ENCODE measurements at regions not wholly inside any gene's neighbourhood (a gene's known extent, or its start where the extent isn't known, plus 50 kb on each side); places are given as distances from the start of the nearest gene placed in this dataset.

- WGBS, 2 experiments (ENCODE audit: low coverage in 1 of 2, low lambda C conversion rate in 2 of 2, missing lambda C conversion rate in 2 of 2) = 21 to 22% methylated on average over 4 of the region's 4 CpGs
- Histone ChIP-seq H3K9me3 (ENCODE audit: low read depth) (no peaks in the 10 kb centered on the region), H3K27ac (no peak overlapping the region), H3K27me3 (replicated peaks; ENCODE audit: insufficient read depth) (no peaks in the 10 kb centered on the region), H4K20me1 (ENCODE audit: insufficient read depth) (no peaks in the 10 kb centered on the region), H3K9ac (no peak overlapping the region), H2AFZ (no peak overlapping the region), H3K36me3 (ENCODE audit: low read depth) (no peaks in the 10 kb centered on the region), H3K9me2 (ENCODE audit: insufficient read depth) (no peaks in the 10 kb centered on the region), H3K79me2 (ENCODE audit: insufficient read depth) (no peaks in the 10 kb centered on the region), H3K4me2 (ENCODE audit: unreplicated experiment) (no peak overlapping the region), H3K4me3 (no peak overlapping the region), H3F3A (ENCODE audit: insufficient read depth) (no peaks in the 10 kb centered on the region), H3K4me1 (ENCODE audit: insufficient read depth) (no peaks in the 10 kb centered on the region)
- in situ Hi-C loops (cut with MboI) = no loop called here
- TF ChIP-seq EZH2 (IDR thresholded peaks at IDR 0.05; ENCODE audit: insufficient read depth, poor library complexity, severe bottlenecking) (no peak), EZH2phosphoT487 (IDR thresholded peaks at IDR 0.05; ENCODE audit: insufficient read depth, low read depth) (no peak)
- DNase-seq = no peak
These were observed 935.8 kb upstream of the RAG2 start for GRCh38 chr11:37533830-37534229.

- Histone ChIP-seq H3K27me3 (replicated peaks; ENCODE audit: insufficient read depth) (no peaks in the 10 kb centered on the region), H3K27ac (no peak overlapping the region), H3K4me3 (no peak overlapping the region), H3K4me2 (ENCODE audit: unreplicated experiment) (no peak overlapping the region), H3K9me3 (ENCODE audit: low read depth) (no peaks in the 10 kb centered on the region), H2AFZ (no peak overlapping the region), H3K36me3 (ENCODE audit: low read depth) (no peaks in the 10 kb centered on the region), H3K9ac (no peak overlapping the region), H3K9me2 (ENCODE audit: insufficient read depth) (no peaks in the 10 kb centered on the region), H3K79me2 (ENCODE audit: insufficient read depth) (no peaks in the 10 kb centered on the region), H3F3A (ENCODE audit: insufficient read depth) (no peaks in the 10 kb centered on the region), H3K4me1 (ENCODE audit: insufficient read depth) (no peaks in the 10 kb centered on the region), H4K20me1 (ENCODE audit: insufficient read depth) (no peaks in the 10 kb centered on the region)
- WGBS, 2 experiments (ENCODE audit: low coverage in 1 of 2, low lambda C conversion rate in 2 of 2, missing lambda C conversion rate in 2 of 2) = 32 to 35% methylated on average over 2 of the region's 2 CpGs
- DNase-seq = no peak
- in situ Hi-C loops (cut with MboI) = no loop called here
- TF ChIP-seq EZH2 (IDR thresholded peaks at IDR 0.05; ENCODE audit: insufficient read depth, poor library complexity, severe bottlenecking) (no peak), EZH2phosphoT487 (IDR thresholded peaks at IDR 0.05; ENCODE audit: insufficient read depth, low read depth) (no peak)
These were observed 935.1 kb upstream of the RAG2 start for GRCh38 chr11:37533087-37533486.

DNA sequence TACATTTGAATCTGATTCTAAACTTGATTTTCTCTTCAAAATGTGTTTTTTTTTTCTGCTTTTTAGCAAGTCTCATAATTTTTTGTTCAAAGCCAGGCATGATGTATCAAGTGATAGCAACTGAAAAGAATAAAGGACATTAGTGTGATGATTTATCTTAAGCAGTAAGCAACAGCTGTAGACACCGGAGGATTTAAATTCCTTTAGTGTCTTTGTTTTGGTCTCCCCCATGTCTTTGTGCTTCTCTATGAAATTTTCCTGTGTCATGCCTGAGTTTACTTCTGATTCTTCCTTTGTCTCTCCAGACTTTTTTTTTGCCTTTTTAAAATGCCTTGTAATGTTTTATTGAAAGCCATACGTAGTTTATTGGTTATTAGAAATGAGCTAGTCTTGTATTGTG is 934.2 kb upstream of the RAG2 start:
- Histone ChIP-seq H2AFZ (no peak overlapping the region), H3K9me2 (ENCODE audit: insufficient read depth) (no peaks in the 10 kb centered on the region), H3K9ac (no peak overlapping the region), H4K20me1 (ENCODE audit: insufficient read depth) (no peaks in the 10 kb centered on the region), H3K4me1 (ENCODE audit: insufficient read depth) (no peaks in the 10 kb centered on the region), H3K9me3 (ENCODE audit: low read depth) (no peaks in the 10 kb centered on the region), H3K4me2 (ENCODE audit: unreplicated experiment) (no peak overlapping the region), H3K27me3 (replicated peaks; ENCODE audit: insufficient read depth) (no peaks in the 10 kb centered on the region), H3K27ac (no peak overlapping the region), H3F3A (ENCODE audit: insufficient read depth) (no peaks in the 10 kb centered on the region), H3K4me3 (no peak overlapping the region), H3K79me2 (ENCODE audit: insufficient read depth) (no peaks in the 10 kb centered on the region), H3K36me3 (ENCODE audit: low read depth) (no peaks in the 10 kb centered on the region)
- in situ Hi-C loops (cut with MboI) = no loop called here
- no peak for DNase-seq
- no peak for TF ChIP-seq EZH2 (IDR thresholded peaks at IDR 0.05; ENCODE audit: insufficient read depth, poor library complexity, severe bottlenecking)
- TF ChIP-seq EZH2phosphoT487 (IDR thresholded peaks at IDR 0.05; ENCODE audit: insufficient read depth, low read depth) = no peak
- 0 to 1% methylated on average over 2 of the region's 2 CpGs for WGBS, 2 experiments (ENCODE audit: low coverage in 1 of 2, low lambda C conversion rate in 2 of 2, missing lambda C conversion rate in 2 of 2)

- no peak overlapping the region for H2AFZ ChIP-seq
- DNase-seq = no peak
- no peak overlapping the region for H3K4me3 ChIP-seq
- WGBS, 2 experiments (ENCODE audit: low coverage in 1 of 2, low lambda C conversion rate in 2 of 2, missing lambda C conversion rate in 2 of 2) = 13% methylated on average over 1 of the region's 1 CpG
- no peaks in the 10 kb centered on the region for H3K36me3 ChIP-seq (ENCODE audit: low read depth)
- H3K4me1 ChIP-seq (ENCODE audit: insufficient read depth) = no peaks in the 10 kb centered on the region
- no peaks in the 10 kb centered on the region for H3K79me2 ChIP-seq (ENCODE audit: insufficient read depth)
- H3K9me3 ChIP-seq (ENCODE audit: low read depth) = no peaks in the 10 kb centered on the region
- H3K27me3 ChIP-seq (replicated peaks; ENCODE audit: insufficient read depth) = no peaks in the 10 kb centered on the region
- in situ Hi-C loops (cut with MboI) = no loop called here
- H3K9ac ChIP-seq = no peak overlapping the region
- H3K4me2 ChIP-seq (ENCODE audit: unreplicated experiment) = no peak overlapping the region
- no peaks in the 10 kb centered on the region for H4K20me1 ChIP-seq (ENCODE audit: insufficient read depth)
- no peak overlapping the region for H3K27ac ChIP-seq
- TF ChIP-seq EZH2phosphoT487 (IDR thresholded peaks at IDR 0.05; ENCODE audit: insufficient read depth, low read depth) (no peak), EZH2 (IDR thresholded peaks at IDR 0.05; ENCODE audit: insufficient read depth, poor library complexity, severe bottlenecking) (no peak)
- no peaks in the 10 kb centered on the region for H3F3A ChIP-seq (ENCODE audit: insufficient read depth)
- H3K9me2 ChIP-seq (ENCODE audit: insufficient read depth) = no peaks in the 10 kb centered on the region
These were observed 929.5 kb upstream of the RAG2 start for GRCh38 chr11:37527545-37527944.

DNA sequence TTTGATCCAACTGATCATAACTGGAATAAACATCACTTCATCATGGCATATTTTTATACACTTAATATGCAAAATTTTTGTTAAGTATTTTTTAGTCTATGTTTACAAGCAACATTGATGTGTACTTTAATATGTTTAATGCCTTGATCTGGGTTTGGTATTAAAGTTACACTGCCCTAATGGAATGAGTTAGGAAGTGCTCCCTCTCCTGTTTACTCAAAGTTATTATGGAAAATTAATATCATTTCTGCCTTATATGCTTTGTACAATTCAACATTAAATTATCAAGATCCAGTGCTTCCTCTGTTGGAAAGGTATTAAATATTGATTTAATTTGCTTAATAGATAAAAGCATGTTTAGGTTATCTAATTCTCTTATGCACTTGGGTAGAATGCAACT is 927.3 kb upstream of the RAG2 start:
- Histone ChIP-seq H3K36me3 (ENCODE audit: low read depth) (no peaks in the 10 kb centered on the region), H3K4me2 (ENCODE audit: unreplicated experiment) (no peak overlapping the region), H3K9me2 (ENCODE audit: insufficient read depth) (no peaks in the 10 kb centered on the region), H3F3A (ENCODE audit: insufficient read depth) (no peaks in the 10 kb centered on the region), H3K4me1 (ENCODE audit: insufficient read depth) (no peaks in the 10 kb centered on the region), H3K27ac (no peak overlapping the region), H3K27me3 (replicated peaks; ENCODE audit: insufficient read depth) (no peaks in the 10 kb centered on the region), H3K9ac (no peak overlapping the region), H3K79me2 (ENCODE audit: insufficient read depth) (no peaks in the 10 kb centered on the region), H3K9me3 (ENCODE audit: low read depth) (no peaks in the 10 kb centered on the region), H2AFZ (no peak overlapping the region), H3K4me3 (no peak overlapping the region), H4K20me1 (ENCODE audit: insufficient read depth) (no peaks in the 10 kb centered on the region)
- peak; percentile 3 for DNase-seq
- no peak for TF ChIP-seq EZH2phosphoT487 (IDR thresholded peaks at IDR 0.05; ENCODE audit: insufficient read depth, low read depth)
- TF ChIP-seq EZH2 (IDR thresholded peaks at IDR 0.05; ENCODE audit: insufficient read depth, poor library complexity, severe bottlenecking) = no peak
- in situ Hi-C loops (cut with MboI) = no loop called here

Measured in GM23248 (cell line).